GM21423 (cell line): ENCODE measurements at regions not wholly inside any gene's neighbourhood (a gene's known extent, or its start where the extent isn't known, plus 50 kb on each side); places are given as distances from the start of the nearest gene placed in this dataset.
"Not testable (repeated sequence)": the region's sequence is repeated elsewhere in the genome, so short reads cannot be mapped to it uniquely, and the experiment has no call there.

Experiments used
- ATAC-seq: cut with Tn5 transposase; IDR thresholded peaks from one replicate; pipeline ENCODE4 v1.9.1; 2021; ENCODE audit warnings: mild to moderate bottlenecking, moderate library complexity; ENCODE audit not compliant: unreplicated experiment

GRCh38 chr22:19599626-19600243, 75.5 kb upstream of the CLDN5 start:
- no peak for ATAC-seq

- ATAC-seq: not testable (repeated sequence)
Measured at GRCh38 chr22:19603346-19603745, 79.1 kb upstream of the CLDN5 start.

- no peak for ATAC-seq
Measured at GRCh38 chr22:19603767-19604166, 79.6 kb upstream of the CLDN5 start.

GRCh38 chr22:19604711-19605268, 80.6 kb upstream of the CLDN5 start:
- no peak for ATAC-seq

- ATAC-seq: no peak
Measured at GRCh38 chr22:19605508-19606331, 81.5 kb upstream of the CLDN5 start.

- no peak for ATAC-seq
Measured at GRCh38 chr22:19606332-19607191, 82.4 kb upstream of the CLDN5 start.

- ATAC-seq: no peak
Measured at GRCh38 chr22:19607192-19608002, 83.2 kb upstream of the CLDN5 start.

- ATAC-seq: no peak
Measured at GRCh38 chr22:19608003-19608690, 83.9 kb upstream of the CLDN5 start.

GRCh38 chr22:19609753-19610152, 85.5 kb upstream of the CLDN5 start:
- ATAC-seq: not testable (repeated sequence)

GRCh38 chr22:19610518-19611253, 86.5 kb upstream of the CLDN5 start:
- ATAC-seq: no peak

- no peak for ATAC-seq
Measured at GRCh38 chr22:19611590-19611989, 87.4 kb upstream of the CLDN5 start.

GRCh38 chr22:19612866-19613572, 88.8 kb upstream of the CLDN5 start:
- ATAC-seq: no peak

GRCh38 chr22:19614536-19614863, 90.3 kb upstream of the CLDN5 start:
- ATAC-seq: no peak

- ATAC-seq: no peak
Measured at GRCh38 chr22:19615001-19615461, 90.8 kb upstream of the CLDN5 start.

GRCh38 chr22:19615867-19616581, 91.8 kb upstream of the CLDN5 start:
- ATAC-seq: no peak

- no peak for ATAC-seq
Measured at GRCh38 chr22:19619144-19620009, 94.9 kb upstream of the SEPTIN5 start.
